ENCODE measurements at regions not wholly inside any gene's neighbourhood (a gene's known extent, or its start where the extent isn't known, plus 50 kb on each side); places are given as distances from the start of the nearest gene placed in this dataset.

DNA sequence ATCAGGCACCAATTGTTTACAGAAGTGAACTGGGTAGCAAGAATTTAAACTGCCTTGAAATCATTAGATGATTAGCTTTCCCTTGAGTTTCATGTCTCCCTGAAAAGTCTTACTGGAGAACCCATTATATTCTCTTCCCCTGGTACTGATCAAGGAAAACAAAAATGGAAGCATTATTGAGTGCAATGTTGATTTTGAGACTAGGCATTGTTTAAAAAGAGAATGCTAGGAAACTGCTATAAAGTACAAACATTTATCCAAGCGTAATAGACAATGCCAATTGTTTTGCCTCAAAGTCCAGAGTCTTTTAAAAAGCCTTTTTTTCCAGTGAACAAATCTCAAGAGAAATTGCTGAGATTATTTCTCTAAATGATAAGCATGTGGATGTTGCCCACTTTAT, 197.0 kb downstream of the CCER1 start:
- TF ChIP-seq, protein P1, sequence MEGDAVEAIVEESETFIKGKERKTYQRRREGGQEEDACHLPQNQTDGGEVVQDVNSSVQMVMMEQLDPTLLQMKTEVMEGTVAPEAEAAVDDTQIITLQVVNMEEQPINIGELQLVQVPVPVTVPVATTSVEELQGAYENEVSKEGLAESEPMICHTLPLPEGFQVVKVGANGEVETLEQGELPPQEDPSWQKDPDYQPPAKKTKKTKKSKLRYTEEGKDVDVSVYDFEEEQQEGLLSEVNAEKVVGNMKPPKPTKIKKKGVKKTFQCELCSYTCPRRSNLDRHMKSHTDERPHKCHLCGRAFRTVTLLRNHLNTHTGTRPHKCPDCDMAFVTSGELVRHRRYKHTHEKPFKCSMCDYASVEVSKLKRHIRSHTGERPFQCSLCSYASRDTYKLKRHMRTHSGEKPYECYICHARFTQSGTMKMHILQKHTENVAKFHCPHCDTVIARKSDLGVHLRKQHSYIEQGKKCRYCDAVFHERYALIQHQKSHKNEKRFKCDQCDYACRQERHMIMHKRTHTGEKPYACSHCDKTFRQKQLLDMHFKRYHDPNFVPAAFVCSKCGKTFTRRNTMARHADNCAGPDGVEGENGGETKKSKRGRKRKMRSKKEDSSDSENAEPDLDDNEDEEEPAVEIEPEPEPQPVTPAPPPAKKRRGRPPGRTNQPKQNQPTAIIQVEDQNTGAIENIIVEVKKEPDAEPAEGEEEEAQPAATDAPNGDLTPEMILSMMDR (IDR thresholded peaks at IDR 0.05; ENCODE audit: low read depth, low read length) = no peak
- no peak for TF ChIP-seq EZH2phosphoT487 (IDR thresholded peaks at IDR 0.05; ENCODE audit: low read depth)
